Subcutaneous abdominal adipose tissue (tissue), 5 donors: ENCODE measurements at regions not wholly inside any gene's neighbourhood (a gene's known extent, or its start where the extent isn't known, plus 50 kb on each side); places are given as distances from the start of the nearest gene placed in this dataset.

ENCODE experiments used
- H3K27ac ChIP-seq: one replicate; pipeline ENCODE4 v1.7.0; 2013; ENCODE audit warnings: low read depth, mild to moderate bottlenecking, inconsistent platforms, low read length, moderate library complexity
- H3K27me3 ChIP-seq, 5 donors: one replicate each; pipeline ENCODE4 v1.7.0; 2013; ENCODE audit warnings: low read length in 5 of 5, inconsistent platforms in 1 of 5; ENCODE audit not compliant: control insufficient read depth in 5 of 5, insufficient read depth in 4 of 5
- H3K36me3 ChIP-seq, 5 donors: one replicate each; pipeline ENCODE4 v1.7.0; 2013; ENCODE audit warnings: low read length in 5 of 5; ENCODE audit not compliant: control insufficient read depth in 5 of 5, insufficient read depth in 5 of 5
- H3K4me1 ChIP-seq, 5 donors: one replicate each; pipeline ENCODE4 v1.7.0; 2013; ENCODE audit warnings: low read length in 5 of 5, mild to moderate bottlenecking in 3 of 5, moderate library complexity in 1 of 5; ENCODE audit not compliant: control insufficient read depth in 5 of 5, insufficient read depth in 5 of 5
- H3K4me3 ChIP-seq, 5 donors: one replicate each; pipeline ENCODE4 v1.7.0; 2013; ENCODE audit warnings: low read length in 5 of 5, low read depth in 1 of 5
- H3K9ac ChIP-seq, 5 donors: one replicate each; pipeline ENCODE4 v1.7.0; 2013; ENCODE audit warnings: low read length in 5 of 5, mild to moderate bottlenecking in 4 of 5, moderate library complexity in 3 of 5
- H3K9me3 ChIP-seq, 5 donors: one replicate each; pipeline ENCODE4 v1.7.0; 2013; ENCODE audit warnings: low read length in 5 of 5; ENCODE audit not compliant: control insufficient read depth in 5 of 5
- donor health status: healthy.
- donor health status: healthy.
- donor health status: healthy.
- donor health status: healthy.
- donor health status: healthy.

- no peak overlapping the region for H3K4me3 ChIP-seq
- no peaks in the 10 kb centered on the region for H3K9me3 ChIP-seq
- H3K36me3 ChIP-seq = no peaks in the 10 kb centered on the region
- no peak overlapping the region for H3K27ac ChIP-seq
- no peak overlapping the region for H3K9ac ChIP-seq
- H3K4me1 ChIP-seq = peaks cover 0 to 14% (median 0%) of the 10 kb centered on the region in 5 donors
- no peaks in the 10 kb centered on the region for H3K27me3 ChIP-seq
Observed at GRCh38 chr5:105977163-105977562, 1693.6 kb downstream of the EFNA5 start.

- no peaks in the 10 kb centered on the region for H3K27me3 ChIP-seq
- no peak overlapping the region for H3K9ac ChIP-seq
- H3K4me3 ChIP-seq = no peak overlapping the region
- no peak overlapping the region for H3K27ac ChIP-seq
- no peaks in the 10 kb centered on the region for H3K4me1 ChIP-seq
- H3K9me3 ChIP-seq = no peaks in the 10 kb centered on the region
- no peaks in the 10 kb centered on the region for H3K36me3 ChIP-seq
Observed at GRCh38 chr5:105970919-105971318, 1699.8 kb downstream of the EFNA5 start.

GRCh38 chr5:105968981-105969380, 1701.8 kb downstream of the EFNA5 start:
- no peaks in the 10 kb centered on the region for H3K27me3 ChIP-seq
- H3K4me1 ChIP-seq = no peaks in the 10 kb centered on the region
- H3K27ac ChIP-seq = no peak overlapping the region
- H3K36me3 ChIP-seq = no peaks in the 10 kb centered on the region
- H3K9me3 ChIP-seq = no peaks in the 10 kb centered on the region
- H3K4me3 ChIP-seq = no peak overlapping the region
- H3K9ac ChIP-seq = no peak overlapping the region

GRCh38 chr5:105963696-105964255, 1707.0 kb downstream of the EFNA5 start:
- H3K4me3 ChIP-seq = no peak overlapping the region
- no peak overlapping the region for H3K9ac ChIP-seq
- H3K27ac ChIP-seq = no peak overlapping the region
- H3K4me1 ChIP-seq = no peaks in the 10 kb centered on the region
- no peaks in the 10 kb centered on the region for H3K36me3 ChIP-seq
- H3K9me3 ChIP-seq = no peaks in the 10 kb centered on the region
- no peaks in the 10 kb centered on the region for H3K27me3 ChIP-seq

GRCh38 chr5:105961572-105961971, 1709.2 kb downstream of the EFNA5 start:
- H3K27ac ChIP-seq = no peak overlapping the region
- no peak overlapping the region for H3K9ac ChIP-seq
- no peaks in the 10 kb centered on the region for H3K36me3 ChIP-seq
- H3K4me1 ChIP-seq = no peaks in the 10 kb centered on the region
- H3K27me3 ChIP-seq = no peaks in the 10 kb centered on the region
- no peak overlapping the region for H3K4me3 ChIP-seq
- no peaks in the 10 kb centered on the region for H3K9me3 ChIP-seq

GRCh38 chr5:105956456-105957196, 1714.1 kb downstream of the EFNA5 start:
- no peaks in the 10 kb centered on the region for H3K9me3 ChIP-seq
- H3K4me3 ChIP-seq = no peak overlapping the region
- H3K4me1 ChIP-seq = no peaks in the 10 kb centered on the region
- H3K27me3 ChIP-seq = no peaks in the 10 kb centered on the region
- H3K36me3 ChIP-seq = no peaks in the 10 kb centered on the region
- H3K9ac ChIP-seq = no peak overlapping the region
- H3K27ac ChIP-seq = no peak overlapping the region

- H3K9me3 ChIP-seq = no peaks in the 10 kb centered on the region
- H3K36me3 ChIP-seq = no peaks in the 10 kb centered on the region
- no peaks in the 10 kb centered on the region for H3K4me1 ChIP-seq
- no peak overlapping the region for H3K27ac ChIP-seq
- H3K27me3 ChIP-seq = no peaks in the 10 kb centered on the region
- H3K9ac ChIP-seq = no peak overlapping the region
- no peak overlapping the region for H3K4me3 ChIP-seq
Observed at GRCh38 chr5:105954341-105954740, 1716.4 kb downstream of the EFNA5 start.

GRCh38 chr5:105953616-105954015, 1717.1 kb downstream of the EFNA5 start:
- Histone ChIP-seq H3K9ac (no peak overlapping the region), H3K9me3 (no peaks in the 10 kb centered on the region), H3K36me3 (no peaks in the 10 kb centered on the region), H3K4me3 (no peak overlapping the region), H3K27ac (no peak overlapping the region), H3K4me1 (no peaks in the 10 kb centered on the region), H3K27me3 (no peaks in the 10 kb centered on the region)

GRCh38 chr5:105952875-105953274, 1717.9 kb downstream of the EFNA5 start:
- Histone ChIP-seq H3K27ac (no peak overlapping the region), H3K36me3 (no peaks in the 10 kb centered on the region), H3K27me3 (no peaks in the 10 kb centered on the region), H3K9me3 (no peaks in the 10 kb centered on the region), H3K4me1 (no peaks in the 10 kb centered on the region), H3K4me3 (no peak overlapping the region), H3K9ac (no peak overlapping the region)

GRCh38 chr5:105947461-105947860, 1723.3 kb downstream of the EFNA5 start:
- Histone ChIP-seq H3K36me3 (no peaks in the 10 kb centered on the region), H3K27ac (no peak overlapping the region), H3K4me1 (peaks cover 0 to 5% (median 3%) of the 10 kb centered on the region in 5 donors), H3K27me3 (no peaks in the 10 kb centered on the region), H3K9ac (no peak overlapping the region), H3K9me3 (no peaks in the 10 kb centered on the region), H3K4me3 (no peak overlapping the region)
